ENCODE measurements at regions not wholly inside any gene's neighbourhood (a gene's known extent, or its start where the extent isn't known, plus 50 kb on each side); places are given as distances from the start of the nearest gene placed in this dataset.
"Not testable (repeated sequence)": the region's sequence is repeated elsewhere in the genome, so short reads cannot be mapped to it uniquely, and the experiment has no call there.

DNA sequence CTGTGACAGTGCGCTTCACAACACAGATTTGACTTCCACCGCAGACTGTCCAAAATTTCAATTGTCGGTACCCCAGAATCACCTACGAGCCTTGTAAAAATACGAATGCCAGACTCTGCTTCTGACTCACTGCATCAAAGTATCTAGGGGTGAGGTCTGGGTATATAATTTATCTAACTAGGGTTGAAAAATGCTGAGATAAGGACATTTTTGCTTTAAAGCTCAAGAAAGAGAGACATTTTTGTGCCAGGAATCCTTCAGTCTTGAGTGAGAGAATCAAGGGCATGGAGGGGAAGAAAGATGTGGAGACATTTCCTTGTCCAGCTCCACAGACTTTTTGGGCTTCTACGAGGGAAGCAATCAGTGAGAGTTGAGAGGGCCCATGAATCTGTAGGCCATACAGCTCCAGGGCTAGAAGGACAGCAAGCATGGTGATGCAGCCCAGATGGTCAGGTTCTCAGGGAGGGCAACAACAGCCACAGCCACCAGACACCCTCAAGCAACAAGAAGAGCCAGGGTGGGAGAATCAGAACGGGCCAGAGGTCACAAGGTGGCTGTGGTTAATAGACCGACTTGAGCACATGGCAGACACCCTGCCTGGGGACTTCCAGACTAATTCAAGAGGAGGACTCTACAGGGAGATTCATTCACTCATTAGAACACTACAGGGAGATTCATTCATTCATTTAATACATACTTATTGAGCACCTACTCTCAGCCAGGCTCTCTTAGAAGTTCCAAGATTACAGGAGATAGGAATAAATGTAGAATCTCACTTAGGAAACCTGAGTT lies 211.1 kb upstream of the PRDM1 start:
- DNase-seq: no peak

DNA sequence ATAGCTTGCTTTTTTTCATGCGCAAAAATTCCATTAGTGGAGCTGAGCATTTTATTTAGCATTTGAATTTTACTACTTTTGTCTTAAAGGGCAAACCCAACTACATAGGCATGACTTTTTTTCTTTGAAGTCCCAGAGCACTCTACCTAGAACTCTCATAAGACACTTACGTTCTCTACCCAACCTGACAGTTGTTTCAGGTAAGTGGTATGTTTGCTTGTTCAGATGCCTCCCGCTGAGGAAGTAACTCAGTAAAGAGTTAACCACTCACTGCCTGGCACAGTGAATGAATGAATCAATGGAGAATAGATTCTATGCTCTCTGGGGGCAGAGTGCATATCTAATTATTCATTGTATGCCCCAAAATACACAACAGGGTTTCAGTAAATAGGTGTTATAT lies 212.3 kb upstream of the PRDM1 start:
- no peak for DNase-seq

DNA sequence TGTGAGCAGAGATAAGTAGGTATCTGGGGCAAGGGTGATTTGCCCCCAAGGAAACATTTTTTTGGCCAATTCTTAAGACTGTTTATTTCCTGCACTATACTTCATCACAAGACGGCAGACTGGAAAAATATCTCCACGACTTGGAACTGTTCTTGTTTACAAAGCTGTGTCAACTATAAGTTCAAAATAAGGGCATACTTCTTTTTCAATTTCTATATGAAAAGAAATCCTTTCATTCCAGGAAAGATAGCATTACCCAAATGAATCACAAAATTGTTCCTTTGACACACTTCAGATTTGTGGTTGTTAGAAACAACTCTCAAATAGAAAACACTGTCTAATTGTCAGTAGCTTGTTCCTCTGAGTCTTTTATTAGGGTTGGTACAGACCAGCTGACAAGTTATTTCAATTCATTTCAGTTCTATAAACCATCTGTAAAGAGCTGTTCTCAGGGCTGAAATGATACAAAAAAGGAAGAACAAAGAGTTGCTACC lies 212.9 kb upstream of the PRDM1 start:
- DNase-seq: no peak

DNA sequence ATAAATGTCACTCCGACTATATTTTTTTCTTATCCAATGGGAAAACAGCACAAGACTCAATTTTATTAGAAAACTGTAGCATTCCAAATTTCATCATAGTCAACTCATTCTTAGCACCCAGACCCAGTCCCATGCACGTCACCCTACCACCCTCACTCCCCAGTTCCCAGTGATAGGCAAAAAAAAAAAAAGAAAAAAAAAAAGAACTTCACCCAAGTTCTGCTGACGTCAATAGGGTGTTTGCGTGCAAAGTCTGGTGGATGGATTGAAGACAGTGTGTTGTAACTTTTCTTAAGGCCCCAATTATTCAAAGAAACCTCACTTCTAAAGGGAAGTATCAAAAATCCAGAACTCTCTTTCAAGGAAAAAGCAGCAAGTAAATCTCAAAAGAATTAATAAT lies 213.9 kb upstream of the PRDM1 start:
- no peak for DNase-seq

DNA sequence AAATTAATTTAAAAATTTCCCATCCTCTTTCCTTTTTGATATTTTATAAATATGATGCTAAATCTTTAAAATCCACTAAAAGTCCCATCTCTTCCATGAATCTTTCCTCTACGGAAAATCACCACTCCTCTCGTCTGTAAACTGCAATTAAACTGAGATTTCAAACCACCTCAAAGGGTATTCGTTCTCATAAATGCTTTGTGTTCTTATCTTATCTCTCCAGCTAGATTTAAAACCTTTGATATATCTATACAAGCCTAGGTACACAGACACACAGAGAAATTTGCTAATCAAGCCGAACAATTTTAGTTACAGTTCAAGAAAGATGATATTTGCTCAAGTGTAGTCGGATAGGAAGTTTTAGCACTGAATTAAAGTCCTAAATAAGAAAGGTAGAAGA lies 214.6 kb upstream of the PRDM1 start:
- no peak for DNase-seq

DNA sequence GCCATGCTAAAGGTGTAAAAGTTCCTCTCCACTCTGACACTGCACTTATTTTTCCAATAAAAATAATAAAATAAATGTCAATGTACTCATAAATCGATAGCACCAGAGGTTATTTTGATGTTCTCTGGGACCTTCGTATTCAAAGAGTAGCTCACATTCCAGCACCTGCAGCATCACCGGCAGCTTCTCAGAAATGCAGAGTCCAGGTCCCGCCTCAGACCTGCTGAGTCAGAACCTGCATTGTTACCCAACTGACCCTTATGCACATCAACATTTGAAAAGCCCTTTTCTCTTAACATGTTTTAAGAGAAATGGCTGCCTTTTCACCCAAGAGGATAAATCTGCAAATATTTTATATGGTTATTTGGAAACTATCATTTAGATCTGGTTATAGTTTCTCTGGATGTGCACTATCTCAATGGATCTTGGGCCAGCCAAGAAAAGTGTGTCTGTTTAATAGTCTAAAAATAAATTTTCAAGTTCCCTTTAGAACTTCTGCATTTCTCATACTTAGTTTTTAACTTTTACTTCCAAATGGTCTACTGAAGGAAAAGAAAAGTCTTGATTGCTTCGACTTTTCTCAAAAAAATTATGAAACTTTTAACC lies 216.2 kb upstream of the PRDM1 start:
- DNase-seq: no peak

DNA sequence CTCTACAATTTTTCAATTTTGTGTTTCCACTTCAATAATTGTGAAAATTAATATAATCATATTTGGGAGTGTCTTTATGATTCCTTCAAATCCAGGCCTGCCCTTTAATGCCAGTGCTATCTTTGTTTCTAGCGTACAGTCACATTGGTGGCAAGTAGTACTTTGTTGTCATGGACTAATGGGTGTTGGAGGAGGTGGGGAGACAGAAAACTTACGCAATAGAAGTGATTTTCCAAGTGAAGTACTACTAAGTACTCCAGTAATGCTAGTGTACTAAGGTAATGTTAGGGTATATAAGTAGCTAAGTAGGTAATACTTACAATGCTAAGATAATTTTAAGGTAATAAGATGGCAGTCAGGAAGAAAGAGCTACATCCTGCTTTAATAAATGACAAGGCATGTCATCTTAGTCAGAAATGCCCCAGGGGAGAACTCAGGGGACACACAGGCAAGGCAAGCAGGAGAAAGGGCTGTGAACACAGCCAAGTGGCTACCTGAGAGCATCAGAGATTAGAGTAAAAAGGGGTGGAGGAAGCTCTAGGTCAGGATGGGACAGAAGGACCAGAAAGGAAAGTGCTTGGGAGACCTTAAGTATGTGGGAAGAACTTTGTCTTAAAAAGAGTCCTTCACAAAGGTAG lies 217.2 kb upstream of the PRDM1 start:
- DNase-seq: no peak

DNA sequence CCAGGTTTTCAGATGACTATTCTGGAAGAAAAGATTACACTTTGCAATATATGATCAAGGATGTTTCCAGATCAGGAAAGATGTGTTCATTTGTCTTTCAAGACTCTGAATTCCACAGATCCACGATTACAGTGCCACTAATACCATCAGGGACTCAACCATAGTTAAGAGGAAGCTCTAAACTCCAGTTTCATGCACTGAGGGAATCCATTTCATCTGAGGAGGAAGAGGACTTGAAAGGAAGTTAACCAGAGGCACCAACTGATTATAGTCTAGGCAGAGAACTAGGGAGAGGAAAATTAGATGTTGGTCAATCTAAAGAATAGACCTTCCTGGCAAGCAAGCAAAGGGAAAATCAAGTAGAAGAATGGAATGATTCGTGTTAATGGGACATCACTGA lies 218.3 kb upstream of the PRDM1 start:
- no peak for DNase-seq

DNA sequence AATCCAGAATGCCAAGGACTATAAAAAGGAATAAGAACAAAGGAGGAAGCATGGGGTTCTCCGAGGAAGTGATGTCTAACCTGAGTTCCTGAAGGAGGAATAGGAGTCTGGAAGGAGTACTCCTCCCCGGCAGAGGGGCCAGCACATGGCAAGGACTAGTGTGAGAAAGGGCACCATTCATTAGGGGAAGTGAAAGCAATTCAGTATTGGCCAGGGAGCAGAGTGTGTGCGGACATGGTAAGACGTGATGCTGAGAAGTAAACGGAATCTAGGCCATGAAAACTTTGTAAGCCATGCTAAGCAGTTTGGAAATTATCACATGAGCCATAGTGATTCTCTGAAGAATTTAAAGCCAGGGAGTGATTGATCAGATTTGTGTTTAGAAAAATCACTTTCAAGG lies 218.9 kb upstream of the PRDM1 start:
- no peak for DNase-seq

DNA sequence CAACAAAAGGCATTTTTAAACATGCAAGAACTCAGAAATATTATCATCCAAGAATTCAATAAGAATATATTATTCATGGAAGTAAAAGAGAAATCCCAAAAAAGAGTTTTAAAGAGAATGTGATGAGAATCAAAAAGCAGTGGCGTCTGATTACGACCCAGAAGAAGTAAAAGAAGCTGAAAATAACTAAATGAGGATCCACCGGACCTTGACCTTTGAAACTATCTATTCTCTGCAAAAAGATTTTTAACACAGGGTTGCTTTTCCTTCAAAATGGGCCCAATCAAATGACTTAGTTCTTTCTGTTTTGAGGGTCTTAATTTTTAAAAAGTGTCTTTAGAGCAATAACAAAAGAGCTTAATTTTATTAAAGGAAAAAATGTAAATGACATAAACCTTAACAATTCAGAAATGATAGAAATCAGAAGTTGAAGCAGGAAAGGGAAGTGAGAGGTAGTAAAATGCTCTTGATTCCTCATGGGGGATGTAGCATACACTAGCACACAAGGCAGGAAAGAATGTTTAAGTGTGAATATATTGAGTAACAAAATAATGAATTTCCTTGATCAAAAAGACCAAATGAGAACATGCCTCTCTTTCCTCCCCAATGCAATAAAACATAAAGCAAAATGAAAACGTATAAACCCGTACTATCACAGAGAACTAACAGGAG lies 223.1 kb upstream of the PRDM1 start:
- DNase-seq: no peak

DNA sequence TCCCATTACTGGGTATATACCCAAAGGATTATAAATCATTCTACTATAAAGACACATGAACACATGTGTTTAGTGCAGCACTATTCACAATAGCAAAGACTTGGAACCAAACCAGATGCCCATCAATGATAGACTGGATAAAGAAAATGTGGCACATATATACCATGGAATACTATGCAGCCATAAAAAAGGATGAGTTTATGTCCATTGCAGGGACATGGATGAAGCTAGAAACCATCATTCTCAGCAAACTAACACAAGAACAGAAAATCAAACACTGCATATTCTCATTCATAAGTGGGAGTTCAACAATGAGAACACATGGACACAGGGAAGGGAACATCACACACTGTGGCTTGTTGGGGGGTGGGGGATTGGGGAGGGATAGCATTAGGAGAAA lies 225.2 kb upstream of the PRDM1 start:
- not testable (repeated sequence) for DNase-seq

DNA sequence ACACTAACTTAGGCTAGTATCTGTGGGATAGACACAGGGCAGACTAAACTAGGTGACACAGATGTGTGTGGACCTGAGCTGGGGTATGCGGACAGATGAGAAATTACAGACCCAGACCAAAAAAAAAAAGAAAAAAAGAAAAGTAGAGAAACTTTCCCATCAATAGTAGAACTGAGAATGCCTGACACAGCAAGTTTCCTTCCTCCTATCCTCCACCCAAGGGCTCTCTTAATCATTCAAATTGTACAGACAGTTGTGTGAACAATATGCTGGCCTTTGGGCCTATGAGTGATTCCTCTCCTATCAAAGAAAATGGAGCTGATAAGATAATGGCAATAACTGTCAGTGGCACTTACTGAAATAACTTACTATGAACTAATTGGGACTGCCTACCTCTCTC lies 226.7 kb upstream of the PRDM1 start:
- no peak for DNase-seq

DNA sequence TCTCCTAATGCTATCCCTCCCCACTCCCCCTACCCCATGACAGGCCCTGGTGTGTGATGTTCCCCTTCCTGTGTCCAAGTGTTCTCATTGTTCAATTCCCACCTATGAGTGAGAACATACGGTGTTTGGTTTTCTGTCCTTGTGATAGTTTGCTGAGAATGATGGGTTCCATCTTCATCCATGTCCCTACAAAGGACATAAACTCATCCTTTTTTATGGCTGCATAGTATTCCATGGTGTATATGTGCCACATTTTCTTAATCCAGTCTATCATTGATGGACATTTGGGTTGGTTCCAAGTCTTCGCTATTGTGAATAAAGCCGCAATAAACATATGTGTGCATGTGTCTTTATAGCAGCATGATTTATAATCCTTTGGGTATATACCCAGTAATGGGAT lies 227.5 kb upstream of the PRDM1 start:
- DNase-seq: not testable (repeated sequence)

DNA sequence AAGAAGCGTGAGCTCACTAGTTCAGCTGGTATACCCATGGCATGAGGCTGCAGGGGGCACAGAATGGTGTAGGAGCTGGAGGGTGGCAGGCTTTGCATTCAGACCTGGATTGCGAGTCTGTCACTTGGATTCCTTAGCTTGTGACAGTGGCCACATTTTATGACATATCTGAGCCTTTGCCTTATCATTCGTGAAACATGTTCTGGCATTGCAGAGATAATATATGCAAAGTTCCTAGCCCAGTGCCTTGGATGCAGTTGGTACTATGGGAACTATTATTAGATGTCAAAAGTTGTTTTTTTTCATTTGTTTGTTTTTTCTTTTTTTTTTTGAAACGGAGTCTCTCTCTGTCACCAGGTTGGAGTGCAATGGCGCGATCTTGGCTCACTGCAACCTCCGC lies 230.7 kb upstream of the PRDM1 start:
- no peak for DNase-seq

DNA sequence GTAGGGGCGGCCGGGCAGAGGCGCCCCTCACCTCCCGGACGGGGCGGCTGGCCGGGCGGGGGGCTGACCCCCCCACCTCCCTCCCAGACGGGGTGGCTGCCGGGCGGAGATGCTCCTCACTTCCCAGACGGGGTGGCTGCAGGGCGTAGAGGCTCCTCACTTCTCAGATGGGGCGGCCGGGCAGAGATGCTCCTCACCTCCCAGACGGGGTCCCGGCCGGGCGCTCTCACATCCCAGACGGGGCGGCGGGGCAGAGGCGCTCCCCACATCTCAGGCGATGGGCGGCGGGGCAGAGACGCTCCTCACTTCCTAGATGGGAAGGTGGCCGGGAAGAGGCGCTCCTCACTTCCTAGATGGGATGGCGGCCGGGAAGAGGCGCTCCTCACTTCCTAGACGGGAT lies 232.2 kb upstream of the PRDM1 start:
- DNase-seq: not testable (repeated sequence)

DNA sequence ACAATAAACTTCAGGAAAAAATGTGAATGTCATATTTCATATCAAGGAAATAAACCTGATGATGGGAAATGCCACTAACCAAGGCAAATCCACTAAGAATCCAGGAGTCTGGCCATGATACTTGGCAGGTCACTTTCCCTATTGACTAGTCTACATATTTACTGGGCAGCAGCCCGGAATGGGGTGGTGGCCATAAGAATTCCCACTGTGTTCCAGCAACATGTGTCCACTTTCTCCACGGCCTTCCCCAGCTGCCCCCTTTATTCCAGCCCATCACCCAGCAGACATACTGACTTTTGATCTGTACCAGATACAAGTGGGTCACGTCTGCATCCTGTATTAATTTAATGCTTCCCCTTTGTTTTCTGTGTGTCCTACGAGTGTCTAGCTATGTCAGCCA lies 234.5 kb upstream of the PRDM1 start:
- DNase-seq: no peak

DNA sequence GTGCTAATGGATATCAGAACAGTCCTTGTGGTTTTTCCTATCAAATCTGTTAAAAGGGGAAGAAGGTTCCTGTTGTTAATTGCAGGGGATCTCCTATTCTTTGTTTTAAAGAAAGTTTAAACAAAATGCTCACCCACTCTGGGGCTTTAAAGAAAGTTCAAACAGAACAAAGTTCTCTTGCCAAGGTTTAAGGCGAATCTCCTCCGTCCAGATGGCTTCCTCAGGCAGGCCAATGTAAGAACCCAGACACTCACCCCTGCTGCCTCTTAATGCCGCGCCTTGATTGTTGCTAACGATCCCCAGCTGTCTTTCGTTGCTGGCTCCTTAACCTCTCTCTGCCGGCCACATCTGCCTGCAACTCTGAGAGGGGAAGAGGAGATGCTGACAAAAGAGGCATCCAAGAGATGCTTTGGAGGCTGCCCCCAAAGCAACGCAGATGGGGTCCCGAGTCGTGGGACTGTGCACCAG lies 235.0 kb upstream of the PRDM1 start:
- no peak for DNase-seq

DNA sequence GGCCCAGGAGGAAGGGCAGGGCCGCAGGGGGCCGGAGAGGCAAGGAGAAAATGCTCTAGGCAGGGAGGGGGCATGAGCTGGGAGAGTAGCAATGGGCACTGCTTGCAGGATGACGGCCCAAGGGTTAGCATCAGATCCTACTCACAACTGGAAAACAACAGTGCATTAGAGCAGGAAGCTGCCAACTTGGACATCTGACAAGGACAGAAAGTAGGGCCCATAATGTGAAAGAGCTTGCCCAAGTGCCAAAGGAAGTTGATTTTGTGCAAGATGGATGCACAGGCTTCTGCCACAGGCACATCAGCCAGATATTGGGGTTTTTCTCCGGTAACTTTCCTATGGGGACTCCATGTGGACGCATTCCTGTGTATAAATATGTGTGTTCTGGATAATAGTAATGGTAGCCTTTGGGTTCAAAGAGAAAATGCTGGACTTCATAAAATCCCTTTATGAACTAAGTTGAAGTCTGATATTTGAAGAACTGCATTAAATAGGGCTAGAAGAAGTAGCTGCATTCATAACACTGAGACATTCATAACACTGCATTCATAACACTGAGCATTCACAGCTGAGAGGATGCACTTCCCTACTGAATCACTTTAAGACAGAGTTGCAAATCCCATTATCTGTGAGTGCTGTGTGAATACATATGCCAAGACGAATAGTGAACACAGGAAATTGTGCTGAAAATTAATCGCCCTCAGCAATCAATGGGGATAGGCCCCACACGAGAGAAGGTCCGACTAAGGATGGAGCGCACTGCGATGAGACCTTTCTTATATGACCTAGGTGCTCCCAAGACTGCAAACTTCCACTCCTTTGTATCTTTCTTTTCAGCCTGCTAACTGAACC lies 235.6 kb upstream of the PRDM1 start:
- no peak for DNase-seq

DNA sequence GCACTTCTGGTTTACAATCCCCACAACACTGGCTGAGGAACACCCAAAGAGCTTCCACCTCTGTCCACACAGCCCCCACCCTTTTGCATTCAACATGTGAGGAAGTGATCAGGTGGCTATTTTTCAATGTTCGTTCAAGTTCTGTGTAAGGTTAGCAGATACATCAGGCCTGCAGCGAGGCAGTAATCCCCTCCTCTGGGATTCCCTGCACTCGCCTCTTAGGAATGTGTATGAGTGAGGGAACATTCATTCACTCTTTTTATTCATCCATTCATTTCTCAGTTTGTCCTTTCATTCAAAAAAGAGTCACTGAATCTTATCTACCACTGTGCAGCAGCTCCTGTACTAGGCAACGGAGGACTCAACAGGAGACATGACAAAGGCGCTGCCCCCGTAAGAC lies 236.4 kb upstream of the PRDM1 start:
- no peak for DNase-seq

DNA sequence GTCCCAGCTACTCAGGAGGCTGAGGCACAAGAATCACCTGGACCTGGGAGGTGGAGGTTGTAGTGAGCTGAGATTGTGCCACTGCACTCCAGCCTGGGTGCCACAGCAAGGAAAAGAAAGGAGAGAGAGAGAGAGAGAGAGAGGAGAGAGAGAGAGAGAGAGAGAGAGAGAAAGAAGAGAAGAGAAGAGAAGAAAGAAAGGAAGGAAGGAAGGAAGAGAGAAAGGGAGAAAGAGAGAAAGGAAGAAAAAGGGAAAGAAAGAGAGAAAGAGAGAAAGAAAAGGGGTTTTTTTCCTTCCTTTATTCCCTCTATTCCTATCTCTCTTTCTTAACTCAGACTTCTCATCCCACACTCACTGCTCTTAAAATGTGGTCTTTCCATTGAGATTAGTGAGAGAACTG lies 238.7 kb upstream of the PRDM1 start:
- DNase-seq: no peak

DNA sequence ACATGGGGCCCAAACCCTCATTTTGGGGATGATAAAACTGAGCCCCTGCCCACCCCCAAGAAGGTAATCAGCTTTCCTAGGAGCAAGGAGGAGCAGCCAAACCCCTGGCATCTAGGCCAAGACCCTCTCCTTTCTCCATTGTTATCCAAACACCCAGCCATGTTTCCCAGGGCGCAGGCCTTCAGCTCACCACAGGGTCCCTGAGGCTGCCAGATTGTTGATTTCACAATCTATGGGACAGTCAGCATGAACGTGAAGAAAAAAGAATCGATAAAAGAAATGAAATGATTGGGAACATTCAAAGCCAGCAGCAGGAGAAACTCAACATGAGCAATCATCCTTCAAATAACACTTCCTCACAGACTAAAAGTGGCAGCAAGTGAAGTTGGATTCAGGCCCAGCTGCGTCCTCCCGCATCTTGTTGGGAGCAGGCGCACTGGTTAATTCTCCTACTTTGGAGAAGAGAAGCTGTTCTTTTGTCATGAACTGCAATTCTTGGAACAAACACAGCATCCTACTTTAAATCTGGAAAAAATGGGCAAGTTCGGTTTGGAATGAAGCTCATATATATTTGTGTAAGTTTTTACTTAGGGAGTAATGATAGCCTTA lies 241.8 kb upstream of the PRDM1 start:
- no peak for DNase-seq

DNA sequence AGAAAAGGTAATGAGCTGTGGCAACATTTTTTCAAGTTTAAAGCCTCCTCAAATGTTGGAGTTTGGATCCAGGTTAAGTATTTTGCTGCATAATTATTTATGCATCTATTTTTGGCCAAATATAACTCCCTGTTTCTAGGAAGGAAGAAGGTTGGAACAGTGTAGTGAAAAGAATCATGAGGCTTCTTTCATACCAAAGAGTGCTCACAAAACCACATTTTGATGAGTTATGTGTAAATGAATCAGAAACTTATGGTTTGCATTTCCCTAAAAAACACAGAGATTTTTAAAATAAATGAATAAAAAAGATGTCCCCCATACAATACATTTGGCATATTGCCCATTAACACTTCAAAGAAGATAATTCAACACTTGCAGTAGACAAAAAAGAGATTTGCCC lies 246.9 kb upstream of the PRDM1 start:
- DNase-seq: no peak

All from activated CD8-positive, alpha-beta memory T cell treated with anti-CD3 and anti-CD28 coated beads, Interleukin-2, amount 50 U/mL, for 4 hours (primary cell).